T-helper 1 cell (primary cell): ENCODE measurements at regions not wholly inside any gene's neighbourhood (a gene's known extent, or its start where the extent isn't known, plus 50 kb on each side); places are given as distances from the start of the nearest gene placed in this dataset.

Experiments
- DNase-seq, 5 donors: peaks; one replicate each; pipeline ENCODE4 v3.0.0-alpha.2; 2012 to 2020

GRCh38 chr13:40231751-40232150 is 434.7 kb downstream of the FOXO1 start:
- no peak for DNase-seq

- DNase-seq: no peak
These were observed 434.0 kb downstream of the FOXO1 start for GRCh38 chr13:40232311-40233040.

GRCh38 chr13:40233731-40234195 is 432.7 kb downstream of the FOXO1 start:
- no peak for DNase-seq

- DNase-seq: no peak
These were observed 431.2 kb downstream of the FOXO1 start for GRCh38 chr13:40235160-40235796.

GRCh38 chr13:40236566-40237168 is 429.8 kb downstream of the FOXO1 start:
- no peak for DNase-seq

GRCh38 chr13:40238761-40239160 is 427.7 kb downstream of the FOXO1 start:
- no peak for DNase-seq

GRCh38 chr13:40240293-40240692 is 426.1 kb downstream of the FOXO1 start:
- DNase-seq: no peak

- no peak for DNase-seq
These were observed 425.2 kb downstream of the FOXO1 start for GRCh38 chr13:40241125-40241798.

- DNase-seq: no peak
These were observed 423.4 kb downstream of the FOXO1 start for GRCh38 chr13:40243047-40243446.

- DNase-seq: no peak
These were observed 422.5 kb downstream of the FOXO1 start for GRCh38 chr13:40243982-40244381.

GRCh38 chr13:40245567-40245966 is 420.9 kb downstream of the FOXO1 start:
- no peak for DNase-seq

GRCh38 chr13:40247845-40248244 is 418.6 kb downstream of the FOXO1 start:
- DNase-seq: no peak

GRCh38 chr13:40251343-40252032 is 415.0 kb downstream of the FOXO1 start:
- peak in 1 of 5 donors; percentile 58 for DNase-seq

- DNase-seq: no peak
These were observed 414.2 kb downstream of the FOXO1 start for GRCh38 chr13:40252241-40252640.

- no peak for DNase-seq
These were observed 413.8 kb downstream of the FOXO1 start for GRCh38 chr13:40252676-40253075.

GRCh38 chr13:40254394-40254793 is 412.0 kb downstream of the FOXO1 start:
- DNase-seq: no peak

- DNase-seq: no peak
These were observed 410.9 kb downstream of the FOXO1 start for GRCh38 chr13:40255551-40255950.

GRCh38 chr13:40259899-40260298 is 406.5 kb downstream of the FOXO1 start:
- no peak for DNase-seq

GRCh38 chr13:40261336-40261735 is 405.1 kb downstream of the FOXO1 start:
- DNase-seq: no peak

GRCh38 chr13:40261947-40262346 is 404.5 kb downstream of the FOXO1 start:
- DNase-seq: no peak

- DNase-seq: no peak
These were observed 397.4 kb downstream of the FOXO1 start for GRCh38 chr13:40269086-40269485.

GRCh38 chr13:40270726-40271125 is 395.7 kb downstream of the FOXO1 start:
- no peak for DNase-seq
